ENCODE measurements at regions not wholly inside any gene's neighbourhood (a gene's known extent, or its start where the extent isn't known, plus 50 kb on each side); places are given as distances from the start of the nearest gene placed in this dataset.
A peak's percentile ranks its signal among the peaks of the same experiment; 100 is the strongest.
"Not testable (repeated sequence)": the region's sequence is repeated elsewhere in the genome, so short reads cannot be mapped to it uniquely, and the experiment has no call there.

- DNase-seq (ENCODE audit: low spot score), result not testable (repeated sequence)
Observed at GRCh38 chr1:148432318-148432717, 50.8 kb downstream of the PPIAL4G start.

DNA sequence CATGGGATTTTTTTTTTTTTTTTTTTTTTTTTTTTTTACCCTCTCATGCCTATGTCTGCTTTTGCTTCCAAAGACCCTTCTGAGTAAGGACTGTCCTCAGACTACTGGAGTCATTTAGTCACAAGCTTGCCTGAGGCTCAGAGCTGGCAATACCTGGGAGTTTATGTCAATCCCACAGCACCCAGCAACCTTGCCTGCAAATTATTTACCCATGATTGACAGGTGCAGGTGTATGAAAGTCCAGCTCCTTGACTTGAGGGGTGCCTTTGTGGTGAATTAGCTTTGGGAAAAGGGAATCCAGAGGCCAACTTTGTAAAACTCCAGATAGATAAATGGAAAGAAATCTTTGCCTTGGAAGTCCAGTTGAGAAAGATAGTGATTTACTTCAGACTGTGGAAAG, 53.2 kb downstream of the PPIAL4G start:
- DNase-seq (ENCODE audit: low spot score), result not testable (repeated sequence)

DNA sequence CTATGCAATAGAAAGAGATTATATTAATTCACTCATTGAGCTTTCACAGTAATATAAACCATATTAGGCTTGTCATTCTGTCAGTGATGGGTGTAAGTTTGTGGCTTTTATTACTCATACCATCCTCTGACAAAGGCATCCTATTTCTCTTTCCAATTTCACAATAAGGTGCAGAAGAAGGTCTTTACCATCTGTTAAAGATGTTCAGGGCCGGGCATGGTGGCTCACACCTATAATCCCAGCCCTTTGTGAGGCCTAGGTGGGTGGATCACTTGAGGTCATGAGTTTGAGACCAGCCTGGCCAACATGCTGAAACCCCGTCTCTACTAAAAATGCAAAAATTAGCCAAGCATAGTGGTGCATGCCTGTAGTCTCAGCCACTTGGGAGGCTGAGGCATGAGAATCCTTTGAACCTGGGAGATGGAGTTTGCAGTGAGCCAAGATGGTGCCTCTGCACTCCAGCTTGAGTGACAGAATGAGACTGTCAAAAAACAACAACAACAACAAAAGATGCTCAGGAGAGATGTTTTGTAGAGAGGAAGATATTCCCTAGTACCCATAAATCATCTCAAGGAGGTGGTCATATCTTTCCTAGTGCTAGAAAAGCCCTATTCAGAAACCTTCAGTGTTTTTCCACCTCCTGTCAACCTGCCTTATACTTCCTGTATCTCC, 56.0 kb downstream of the PPIAL4G start:
- DNase-seq (ENCODE audit: low spot score), result not testable (repeated sequence)

DNA sequence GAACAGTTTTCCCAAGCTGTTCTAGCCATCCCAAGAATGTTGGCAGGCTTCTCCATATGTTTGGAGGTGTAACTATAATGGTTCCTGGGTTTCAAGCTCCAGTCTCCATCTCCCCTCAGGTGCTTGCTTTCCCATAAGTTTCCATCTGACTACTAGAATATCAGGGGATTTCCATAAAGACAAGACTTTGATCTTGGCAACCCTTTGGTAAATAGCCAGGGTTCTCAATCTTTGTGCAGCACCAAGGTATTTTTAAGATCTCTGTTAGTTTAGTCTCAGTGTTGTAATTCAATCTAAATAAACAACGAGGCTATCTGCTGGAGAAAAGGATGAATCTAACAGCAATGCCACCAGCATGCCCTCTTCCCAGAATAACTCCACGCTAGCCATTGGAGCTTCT, 56.7 kb downstream of the PPIAL4G start:
- DNase-seq (ENCODE audit: low spot score), result not testable (repeated sequence)

DNA sequence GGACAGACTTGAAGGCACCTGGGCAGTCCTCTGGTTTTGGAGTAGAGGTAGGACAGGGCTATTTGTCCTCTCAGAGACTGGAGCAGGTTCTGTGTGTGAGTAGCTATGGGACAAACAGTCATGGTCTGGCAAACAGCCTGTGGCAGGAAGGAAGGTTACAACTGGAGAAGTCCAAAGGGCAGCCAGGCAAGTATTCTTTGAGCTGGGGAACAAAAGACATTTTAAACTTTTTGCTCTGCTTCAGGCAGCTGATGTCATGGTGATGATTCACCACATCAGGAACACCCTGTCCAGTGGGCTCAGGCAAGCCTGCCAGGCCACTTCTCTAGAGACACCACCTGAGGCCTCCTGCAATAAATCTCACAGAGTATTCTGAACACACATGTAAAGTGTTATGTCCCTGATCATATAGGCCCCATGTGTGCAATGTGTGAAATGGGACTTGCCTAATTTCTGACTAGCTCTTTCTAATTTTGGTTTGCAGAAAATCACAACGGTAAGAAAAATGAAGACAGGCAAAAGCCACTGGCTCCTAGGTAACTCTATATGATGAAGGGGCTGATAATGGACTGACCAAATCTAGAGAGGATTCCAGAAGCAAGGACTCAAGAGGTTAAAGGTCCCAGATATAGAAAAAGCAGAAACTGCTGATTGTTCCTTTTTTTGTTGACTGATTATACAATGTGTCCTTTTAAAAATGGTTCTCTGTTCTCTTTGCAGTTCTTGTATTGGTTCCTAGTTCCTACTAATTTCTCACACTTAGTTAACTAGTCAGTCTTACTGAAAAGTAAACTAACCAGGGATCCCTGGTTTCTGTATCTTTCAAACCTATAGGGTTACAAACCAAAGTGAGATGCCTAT, 58.7 kb downstream of the PPIAL4G start:
- not testable (repeated sequence) for DNase-seq (ENCODE audit: low spot score)

DNA sequence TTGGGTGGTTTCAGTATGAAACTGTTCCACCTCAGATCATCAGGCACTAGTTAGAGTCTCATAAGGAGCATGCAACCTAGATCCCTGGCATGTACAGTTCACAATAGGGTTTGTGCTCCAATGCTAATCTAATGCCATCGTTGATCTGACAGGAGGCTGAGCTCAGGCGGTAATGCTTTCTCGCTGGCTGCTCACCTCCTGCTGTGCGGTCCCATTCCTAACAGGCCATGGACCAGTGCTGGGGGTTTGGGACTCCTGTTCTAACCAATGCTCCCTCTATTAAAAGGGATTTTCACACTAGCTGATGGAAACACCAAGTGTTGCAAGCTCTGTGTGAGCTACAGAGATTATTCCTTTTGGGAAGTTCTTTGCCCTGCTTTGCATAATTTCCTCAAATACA, 60.2 kb downstream of the PPIAL4G start:
- DNase-seq (ENCODE audit: low spot score), result not testable (repeated sequence)

- DNase-seq (ENCODE audit: low spot score), result not testable (repeated sequence)
Observed at GRCh38 chr1:148417241-148417640, 65.9 kb downstream of the PPIAL4G start.

GRCh38 chr1:148413385-148413784, 69.7 kb downstream of the PPIAL4G start:
- not testable (repeated sequence) for DNase-seq (ENCODE audit: low spot score)

GRCh38 chr1:148404786-148405568, 78.1 kb downstream of the PPIAL4G start:
- not testable (repeated sequence) for DNase-seq (ENCODE audit: low spot score)

- DNase-seq (ENCODE audit: low spot score), result not testable (repeated sequence)
Observed at GRCh38 chr1:148403925-148404324, 79.2 kb downstream of the PPIAL4G start.

DNA sequence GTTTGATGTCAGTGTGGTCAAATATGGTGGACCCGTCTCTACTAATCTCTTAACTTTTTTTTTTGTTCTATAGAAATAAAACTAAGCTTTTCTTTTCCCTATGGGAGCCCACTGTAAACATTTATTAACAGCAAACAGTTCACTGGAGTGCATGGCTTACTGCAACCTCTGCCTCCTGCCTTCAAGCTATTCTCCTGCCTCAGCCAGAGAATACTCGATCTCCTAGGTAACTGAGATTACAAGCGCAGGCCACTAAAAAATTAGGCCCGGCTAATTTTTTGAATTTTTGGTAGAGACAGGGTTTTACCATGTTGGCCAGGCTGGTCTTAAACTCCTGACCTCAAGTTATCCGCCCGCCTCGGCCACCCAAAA, 80.0 kb downstream of the PPIAL4G start:
- DNase-seq (ENCODE audit: low spot score), result not testable (repeated sequence)

DNA sequence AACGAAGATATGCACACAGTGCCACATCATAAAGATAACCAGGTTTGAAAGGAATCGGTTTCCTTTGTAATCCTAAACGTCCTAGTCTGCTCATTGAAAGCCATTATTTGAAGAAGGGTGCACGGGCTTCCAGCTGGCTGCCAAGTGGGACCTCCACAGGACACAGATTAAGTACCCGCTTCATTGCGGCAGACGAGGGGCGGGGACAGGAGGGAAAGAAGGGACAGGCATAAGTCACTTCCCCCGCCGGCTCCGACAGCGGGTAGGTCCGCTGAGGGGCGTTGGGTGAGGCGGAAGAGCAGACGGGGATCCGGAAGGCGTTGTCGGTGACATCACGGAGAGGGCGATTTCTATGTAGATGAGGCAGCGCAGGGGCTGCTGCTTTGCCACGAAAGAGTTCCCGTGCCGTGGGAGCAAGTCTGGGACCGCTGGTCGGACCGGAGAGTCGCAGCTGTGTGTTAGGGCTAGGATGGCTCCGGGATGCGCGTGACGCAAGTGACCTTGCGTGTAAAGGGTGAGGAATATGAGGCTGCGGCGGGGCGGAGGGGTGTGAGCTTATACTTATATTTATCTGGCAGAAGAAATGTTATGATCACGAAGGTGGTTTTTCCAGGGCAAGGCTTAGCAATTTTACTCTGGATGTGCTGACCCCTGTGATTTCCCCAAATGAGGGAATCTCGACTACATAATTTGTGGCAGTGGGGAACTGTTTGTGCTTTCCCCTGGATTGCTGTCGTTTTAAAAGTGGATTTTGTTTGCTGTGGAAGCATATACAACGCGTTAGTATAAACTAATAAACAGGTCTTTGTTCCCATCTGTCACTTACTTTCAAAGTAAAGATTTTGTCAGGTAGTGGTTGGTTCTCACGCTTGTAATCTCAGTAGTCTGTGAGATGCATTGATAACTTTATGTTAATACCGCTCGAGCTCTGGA, 80.7 kb downstream of the PPIAL4G start:
- peak; percentile 61 for DNase-seq (ENCODE audit: low spot score)

DNA sequence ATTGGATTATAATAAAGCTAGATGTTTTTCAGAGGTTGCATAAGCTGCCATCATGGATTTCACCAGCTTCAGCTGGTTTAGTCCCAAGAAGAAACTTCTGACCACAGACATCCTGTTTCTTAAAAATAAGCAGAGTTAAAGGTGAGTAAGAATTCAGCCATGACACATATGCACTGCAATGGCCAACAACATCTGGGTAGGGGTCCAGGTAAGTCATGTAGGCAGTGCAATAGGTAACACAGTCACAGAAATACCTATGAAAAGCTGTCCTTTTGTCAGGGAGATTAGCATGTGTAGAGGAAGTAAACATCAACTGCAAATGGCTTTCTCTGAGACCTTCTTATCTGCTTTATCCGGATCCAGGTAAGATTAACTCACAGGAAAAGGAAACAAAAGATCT, 85.6 kb downstream of the PPIAL4G start:
- not testable (repeated sequence) for DNase-seq (ENCODE audit: low spot score)

GRCh38 chr1:148392505-148392904, 90.6 kb downstream of the PPIAL4G start:
- DNase-seq (ENCODE audit: low spot score), result not testable (repeated sequence)

DNA sequence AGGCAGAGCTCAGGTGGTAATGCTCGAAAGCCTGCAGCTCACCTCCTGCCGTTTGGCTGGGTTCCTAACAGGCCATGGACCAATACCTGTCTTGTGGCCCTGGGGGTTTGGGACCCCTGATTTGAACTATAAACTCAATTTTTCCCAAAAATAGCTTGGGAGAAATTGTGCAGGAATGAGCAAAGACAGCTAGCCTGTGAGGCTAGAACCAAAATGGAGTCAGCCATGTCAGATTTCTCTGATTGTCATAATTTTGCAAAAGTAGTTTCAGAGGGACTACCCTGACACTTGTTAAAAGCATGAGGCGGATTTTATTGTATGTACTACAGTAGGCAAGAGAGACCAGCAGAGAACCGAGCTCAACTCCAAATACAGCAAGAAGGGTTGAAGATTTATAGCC, 91.8 kb downstream of the PPIAL4G start:
- DNase-seq (ENCODE audit: low spot score), result not testable (repeated sequence)

GRCh38 chr1:148389027-148389339, 94.1 kb downstream of the PPIAL4G start:
- DNase-seq (ENCODE audit: low spot score), result no peak

DNA sequence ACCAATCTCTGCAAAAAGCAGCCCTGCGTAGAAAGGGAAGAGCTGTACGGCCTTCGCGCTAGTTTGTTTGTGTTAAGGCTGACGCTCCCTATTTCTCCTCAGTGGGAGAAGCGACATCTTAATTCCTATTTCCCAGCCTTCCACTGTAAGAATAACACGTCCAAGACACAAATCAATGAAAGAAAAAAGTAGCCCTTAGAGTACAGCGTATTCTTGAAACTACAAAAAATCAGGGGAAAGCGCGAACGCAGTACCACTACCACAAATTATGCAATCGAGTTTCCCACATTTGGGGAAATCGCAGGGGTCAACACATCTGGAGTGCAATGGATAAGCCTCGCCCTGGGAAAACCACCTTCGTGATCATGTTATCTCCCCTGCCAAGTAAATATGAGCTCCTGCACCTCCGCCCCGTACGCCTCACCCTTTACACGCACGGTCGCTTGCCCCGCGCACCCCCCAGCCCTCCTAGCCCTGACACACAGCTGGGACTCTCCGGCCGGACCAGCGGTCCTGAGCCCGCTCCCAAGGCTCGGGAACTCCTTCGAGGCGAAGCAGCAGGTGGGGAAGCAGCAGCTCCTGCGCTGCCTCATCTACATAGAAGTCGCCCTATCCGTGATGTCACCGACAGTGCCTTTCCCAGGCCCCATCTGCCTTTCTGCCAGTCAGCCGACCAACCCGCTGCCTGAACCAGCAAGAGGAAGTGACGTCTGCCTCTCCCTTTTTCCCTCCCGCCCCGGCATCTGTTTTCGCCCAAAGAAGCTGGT, 94.7 kb downstream of the PPIAL4G start:
- peak; percentile 93 for DNase-seq (ENCODE audit: low spot score)

- DNase-seq (ENCODE audit: low spot score), result not testable (repeated sequence)
Observed at GRCh38 chr1:148387949-148388259, 95.2 kb downstream of the PPIAL4G start.

DNA sequence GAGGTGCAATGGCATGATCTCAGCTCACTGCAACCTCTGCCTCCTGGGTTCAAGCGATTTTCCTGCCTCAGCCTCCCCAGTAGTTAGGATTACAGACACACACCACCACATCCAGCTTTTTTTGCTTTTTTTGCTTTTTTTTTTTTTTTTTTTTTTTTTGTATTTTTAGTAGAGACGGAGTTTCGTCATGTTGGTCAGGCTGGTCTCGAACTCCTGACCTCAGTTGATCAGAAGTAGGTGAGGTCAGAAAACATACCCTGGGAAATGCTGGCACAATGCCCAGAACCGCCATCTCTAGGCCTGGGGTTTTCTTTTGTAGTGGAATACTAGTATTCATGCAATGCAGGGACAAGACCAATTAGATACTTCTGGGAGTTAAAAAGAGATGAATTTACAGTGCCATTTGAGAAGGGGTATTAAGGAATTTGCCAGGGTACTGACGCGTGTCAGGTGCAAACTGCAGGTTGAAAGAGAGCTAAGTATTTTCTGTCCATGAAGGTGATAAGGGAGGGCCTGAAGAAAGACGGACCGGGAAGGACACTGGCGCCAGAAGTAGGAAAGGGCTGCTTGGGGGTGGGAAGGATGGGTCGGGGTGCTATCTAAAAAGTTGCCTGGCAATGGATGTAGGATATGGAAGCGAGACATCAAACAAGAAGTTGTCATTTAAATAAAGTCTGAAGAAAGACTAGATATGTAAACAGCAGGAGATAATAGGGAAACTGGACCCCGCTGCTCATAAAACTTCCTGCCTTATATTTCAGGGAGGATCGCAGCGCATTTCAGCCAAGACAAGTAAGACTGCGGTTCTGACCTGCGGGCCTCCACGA, 95.8 kb downstream of the PPIAL4G start:
- DNase-seq (ENCODE audit: low spot score), result not testable (repeated sequence)

GRCh38 chr1:148386617-148387016, 96.5 kb downstream of the PPIAL4G start:
- DNase-seq (ENCODE audit: low spot score), result no peak
